COLO829 (cell line): ENCODE measurements at regions not wholly inside any gene's neighbourhood (a gene's known extent, or its start where the extent isn't known, plus 50 kb on each side); places are given as distances from the start of the nearest gene placed in this dataset.

Source experiments
- DNase-seq: peaks from one replicate; pipeline ENCODE4 v3.0.0; 2012; ENCODE audit warnings: low spot score

GRCh38 chr20:50428097-50428828 lies 81.9 kb upstream of the PTPN1 start:
- no peak for DNase-seq

- DNase-seq, result no peak
Measured at GRCh38 chr20:50429412-50429811, 80.8 kb upstream of the PTPN1 start.

- DNase-seq, result no peak
Measured at GRCh38 chr20:50431066-50431450, 79.1 kb upstream of the PTPN1 start.

- no peak for DNase-seq
Measured at GRCh38 chr20:50433001-50433761, 77.0 kb upstream of the PTPN1 start.

- no peak for DNase-seq
Measured at GRCh38 chr20:50434321-50434652, 75.9 kb upstream of the PTPN1 start.

- no peak for DNase-seq
Measured at GRCh38 chr20:50434653-50435396, 75.4 kb upstream of the PTPN1 start.

GRCh38 chr20:50435397-50436051 lies 74.7 kb upstream of the PTPN1 start:
- DNase-seq, result no peak

- no peak for DNase-seq
Measured at GRCh38 chr20:50436052-50436656, 74.0 kb upstream of the PTPN1 start.

GRCh38 chr20:50436696-50437095 lies 73.5 kb upstream of the PTPN1 start:
- no peak for DNase-seq

- DNase-seq, result no peak
Measured at GRCh38 chr20:50438986-50439407, 71.2 kb upstream of the PTPN1 start.

GRCh38 chr20:50439539-50440453 lies 70.4 kb upstream of the PTPN1 start:
- no peak for DNase-seq

- DNase-seq, result no peak
Measured at GRCh38 chr20:50442512-50442911, 67.7 kb upstream of the PTPN1 start.

- DNase-seq, result no peak
Measured at GRCh38 chr20:50445354-50446151, 64.6 kb upstream of the PTPN1 start.

GRCh38 chr20:50446351-50447101 lies 63.7 kb upstream of the PTPN1 start:
- DNase-seq, result no peak

GRCh38 chr20:50447102-50447804 lies 62.9 kb upstream of the PTPN1 start:
- no peak for DNase-seq

GRCh38 chr20:50447817-50448216 lies 62.4 kb upstream of the PTPN1 start:
- no peak for DNase-seq

GRCh38 chr20:50448625-50449403 lies 61.4 kb upstream of the PTPN1 start:
- peak; percentile 26 for DNase-seq
